Stomach (tissue), 4 donors: ENCODE measurements at regions not wholly inside any gene's neighbourhood (a gene's known extent, or its start where the extent isn't known, plus 50 kb on each side); places are given as distances from the start of the nearest gene placed in this dataset.

Experiments used
- POLR2A ChIP-seq, 4 donors: fragments of 450-650 bp; IDR thresholded peaks; one replicate each; pipeline ENCODE4 v1.6.1; 2016; ENCODE audit warnings: antibody characterized with exemption in 4 of 4, control low read depth in 2 of 4, mild to moderate bottlenecking in 1 of 4, moderate library complexity in 1 of 4
- POLR2AphosphoS5 ChIP-seq, 3 donors: sonication (generic); formaldehyde crosslinking; IDR thresholded peaks; one replicate each; pipeline ENCODE4 v1.6.1; 2016; ENCODE audit warnings: antibody characterized with exemption in 3 of 3
- TF ChIP-seq, protein P1 (sequence below), 7 experiments: fragments of 450-650 bp in 4 of 7; fragments of 200-600 bp in 3 of 7; sonication (generic) in 3 of 7; IDR thresholded peaks; one replicate each; pipeline ENCODE4 v1.5.1; 2016 to 2019; ENCODE audit warnings: antibody characterized with exemption in 7 of 7, control low read depth in 2 of 7, mild to moderate bottlenecking in 1 of 7

GRCh38 chr2:60273836-60274235, 279.6 kb downstream of the BCL11A start:
- TF ChIP-seq POLR2AphosphoS5 (IDR thresholded peaks at IDR 0.05) (no peak), POLR2A (IDR thresholded peaks at IDR 0.05) (no peak)
- TF ChIP-seq, protein P1, sequence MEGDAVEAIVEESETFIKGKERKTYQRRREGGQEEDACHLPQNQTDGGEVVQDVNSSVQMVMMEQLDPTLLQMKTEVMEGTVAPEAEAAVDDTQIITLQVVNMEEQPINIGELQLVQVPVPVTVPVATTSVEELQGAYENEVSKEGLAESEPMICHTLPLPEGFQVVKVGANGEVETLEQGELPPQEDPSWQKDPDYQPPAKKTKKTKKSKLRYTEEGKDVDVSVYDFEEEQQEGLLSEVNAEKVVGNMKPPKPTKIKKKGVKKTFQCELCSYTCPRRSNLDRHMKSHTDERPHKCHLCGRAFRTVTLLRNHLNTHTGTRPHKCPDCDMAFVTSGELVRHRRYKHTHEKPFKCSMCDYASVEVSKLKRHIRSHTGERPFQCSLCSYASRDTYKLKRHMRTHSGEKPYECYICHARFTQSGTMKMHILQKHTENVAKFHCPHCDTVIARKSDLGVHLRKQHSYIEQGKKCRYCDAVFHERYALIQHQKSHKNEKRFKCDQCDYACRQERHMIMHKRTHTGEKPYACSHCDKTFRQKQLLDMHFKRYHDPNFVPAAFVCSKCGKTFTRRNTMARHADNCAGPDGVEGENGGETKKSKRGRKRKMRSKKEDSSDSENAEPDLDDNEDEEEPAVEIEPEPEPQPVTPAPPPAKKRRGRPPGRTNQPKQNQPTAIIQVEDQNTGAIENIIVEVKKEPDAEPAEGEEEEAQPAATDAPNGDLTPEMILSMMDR (IDR thresholded peaks at IDR 0.05): no peak
